ENCODE measurements at regions not wholly inside any gene's neighbourhood (a gene's known extent, or its start where the extent isn't known, plus 50 kb on each side); places are given as distances from the start of the nearest gene placed in this dataset.

GRCh38 chr21:24895885-24896734, 711.2 kb downstream of the MRPL39 start (continued):
- TF ChIP-seq, protein P1, sequence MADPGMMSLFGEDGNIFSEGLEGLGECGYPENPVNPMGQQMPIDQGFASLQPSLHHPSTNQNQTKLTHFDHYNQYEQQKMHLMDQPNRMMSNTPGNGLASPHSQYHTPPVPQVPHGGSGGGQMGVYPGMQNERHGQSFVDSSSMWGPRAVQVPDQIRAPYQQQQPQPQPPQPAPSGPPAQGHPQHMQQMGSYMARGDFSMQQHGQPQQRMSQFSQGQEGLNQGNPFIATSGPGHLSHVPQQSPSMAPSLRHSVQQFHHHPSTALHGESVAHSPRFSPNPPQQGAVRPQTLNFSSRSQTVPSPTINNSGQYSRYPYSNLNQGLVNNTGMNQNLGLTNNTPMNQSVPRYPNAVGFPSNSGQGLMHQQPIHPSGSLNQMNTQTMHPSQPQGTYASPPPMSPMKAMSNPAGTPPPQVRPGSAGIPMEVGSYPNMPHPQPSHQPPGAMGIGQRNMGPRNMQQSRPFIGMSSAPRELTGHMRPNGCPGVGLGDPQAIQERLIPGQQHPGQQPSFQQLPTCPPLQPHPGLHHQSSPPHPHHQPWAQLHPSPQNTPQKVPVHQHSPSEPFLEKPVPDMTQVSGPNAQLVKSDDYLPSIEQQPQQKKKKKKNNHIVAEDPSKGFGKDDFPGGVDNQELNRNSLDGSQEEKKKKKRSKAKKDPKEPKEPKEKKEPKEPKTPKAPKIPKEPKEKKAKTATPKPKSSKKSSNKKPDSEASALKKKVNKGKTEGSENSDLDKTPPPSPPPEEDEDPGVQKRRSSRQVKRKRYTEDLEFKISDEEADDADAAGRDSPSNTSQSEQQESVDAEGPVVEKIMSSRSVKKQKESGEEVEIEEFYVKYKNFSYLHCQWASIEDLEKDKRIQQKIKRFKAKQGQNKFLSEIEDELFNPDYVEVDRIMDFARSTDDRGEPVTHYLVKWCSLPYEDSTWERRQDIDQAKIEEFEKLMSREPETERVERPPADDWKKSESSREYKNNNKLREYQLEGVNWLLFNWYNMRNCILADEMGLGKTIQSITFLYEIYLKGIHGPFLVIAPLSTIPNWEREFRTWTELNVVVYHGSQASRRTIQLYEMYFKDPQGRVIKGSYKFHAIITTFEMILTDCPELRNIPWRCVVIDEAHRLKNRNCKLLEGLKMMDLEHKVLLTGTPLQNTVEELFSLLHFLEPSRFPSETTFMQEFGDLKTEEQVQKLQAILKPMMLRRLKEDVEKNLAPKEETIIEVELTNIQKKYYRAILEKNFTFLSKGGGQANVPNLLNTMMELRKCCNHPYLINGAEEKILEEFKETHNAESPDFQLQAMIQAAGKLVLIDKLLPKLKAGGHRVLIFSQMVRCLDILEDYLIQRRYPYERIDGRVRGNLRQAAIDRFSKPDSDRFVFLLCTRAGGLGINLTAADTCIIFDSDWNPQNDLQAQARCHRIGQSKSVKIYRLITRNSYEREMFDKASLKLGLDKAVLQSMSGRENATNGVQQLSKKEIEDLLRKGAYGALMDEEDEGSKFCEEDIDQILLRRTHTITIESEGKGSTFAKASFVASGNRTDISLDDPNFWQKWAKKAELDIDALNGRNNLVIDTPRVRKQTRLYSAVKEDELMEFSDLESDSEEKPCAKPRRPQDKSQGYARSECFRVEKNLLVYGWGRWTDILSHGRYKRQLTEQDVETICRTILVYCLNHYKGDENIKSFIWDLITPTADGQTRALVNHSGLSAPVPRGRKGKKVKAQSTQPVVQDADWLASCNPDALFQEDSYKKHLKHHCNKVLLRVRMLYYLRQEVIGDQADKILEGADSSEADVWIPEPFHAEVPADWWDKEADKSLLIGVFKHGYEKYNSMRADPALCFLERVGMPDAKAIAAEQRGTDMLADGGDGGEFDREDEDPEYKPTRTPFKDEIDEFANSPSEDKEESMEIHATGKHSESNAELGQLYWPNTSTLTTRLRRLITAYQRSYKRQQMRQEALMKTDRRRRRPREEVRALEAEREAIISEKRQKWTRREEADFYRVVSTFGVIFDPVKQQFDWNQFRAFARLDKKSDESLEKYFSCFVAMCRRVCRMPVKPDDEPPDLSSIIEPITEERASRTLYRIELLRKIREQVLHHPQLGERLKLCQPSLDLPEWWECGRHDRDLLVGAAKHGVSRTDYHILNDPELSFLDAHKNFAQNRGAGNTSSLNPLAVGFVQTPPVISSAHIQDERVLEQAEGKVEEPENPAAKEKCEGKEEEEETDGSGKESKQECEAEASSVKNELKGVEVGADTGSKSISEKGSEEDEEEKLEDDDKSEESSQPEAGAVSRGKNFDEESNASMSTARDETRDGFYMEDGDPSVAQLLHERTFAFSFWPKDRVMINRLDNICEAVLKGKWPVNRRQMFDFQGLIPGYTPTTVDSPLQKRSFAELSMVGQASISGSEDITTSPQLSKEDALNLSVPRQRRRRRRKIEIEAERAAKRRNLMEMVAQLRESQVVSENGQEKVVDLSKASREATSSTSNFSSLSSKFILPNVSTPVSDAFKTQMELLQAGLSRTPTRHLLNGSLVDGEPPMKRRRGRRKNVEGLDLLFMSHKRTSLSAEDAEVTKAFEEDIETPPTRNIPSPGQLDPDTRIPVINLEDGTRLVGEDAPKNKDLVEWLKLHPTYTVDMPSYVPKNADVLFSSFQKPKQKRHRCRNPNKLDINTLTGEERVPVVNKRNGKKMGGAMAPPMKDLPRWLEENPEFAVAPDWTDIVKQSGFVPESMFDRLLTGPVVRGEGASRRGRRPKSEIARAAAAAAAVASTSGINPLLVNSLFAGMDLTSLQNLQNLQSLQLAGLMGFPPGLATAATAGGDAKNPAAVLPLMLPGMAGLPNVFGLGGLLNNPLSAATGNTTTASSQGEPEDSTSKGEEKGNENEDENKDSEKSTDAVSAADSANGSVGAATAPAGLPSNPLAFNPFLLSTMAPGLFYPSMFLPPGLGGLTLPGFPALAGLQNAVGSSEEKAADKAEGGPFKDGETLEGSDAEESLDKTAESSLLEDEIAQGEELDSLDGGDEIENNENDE (IDR thresholded peaks at IDR 0.05; ENCODE audit: insufficient replicate concordance, low read length), result no peak
- TF ChIP-seq CEBPB (IDR thresholded peaks at IDR 0.05; ENCODE audit: low read depth, low read length) (peak; percentile 80; the same call in 1 of the 2 replicates), CHD1 (IDR thresholded peaks at IDR 0.05; ENCODE audit: low read depth, low read length) (no peak), SRF (IDR thresholded peaks at IDR 0.05; ENCODE audit: low read depth, low read length) (no peak), CBX5 (IDR thresholded peaks at IDR 0.05; ENCODE audit: low read depth, low read length) (no peak), KDM5A (IDR thresholded peaks at IDR 0.05; ENCODE audit: low read length) (no peak)
